ENCODE measurements at regions not wholly inside any gene's neighbourhood (a gene's known extent, or its start where the extent isn't known, plus 50 kb on each side); places are given as distances from the start of the nearest gene placed in this dataset.

- TF ChIP-seq, protein P1, sequence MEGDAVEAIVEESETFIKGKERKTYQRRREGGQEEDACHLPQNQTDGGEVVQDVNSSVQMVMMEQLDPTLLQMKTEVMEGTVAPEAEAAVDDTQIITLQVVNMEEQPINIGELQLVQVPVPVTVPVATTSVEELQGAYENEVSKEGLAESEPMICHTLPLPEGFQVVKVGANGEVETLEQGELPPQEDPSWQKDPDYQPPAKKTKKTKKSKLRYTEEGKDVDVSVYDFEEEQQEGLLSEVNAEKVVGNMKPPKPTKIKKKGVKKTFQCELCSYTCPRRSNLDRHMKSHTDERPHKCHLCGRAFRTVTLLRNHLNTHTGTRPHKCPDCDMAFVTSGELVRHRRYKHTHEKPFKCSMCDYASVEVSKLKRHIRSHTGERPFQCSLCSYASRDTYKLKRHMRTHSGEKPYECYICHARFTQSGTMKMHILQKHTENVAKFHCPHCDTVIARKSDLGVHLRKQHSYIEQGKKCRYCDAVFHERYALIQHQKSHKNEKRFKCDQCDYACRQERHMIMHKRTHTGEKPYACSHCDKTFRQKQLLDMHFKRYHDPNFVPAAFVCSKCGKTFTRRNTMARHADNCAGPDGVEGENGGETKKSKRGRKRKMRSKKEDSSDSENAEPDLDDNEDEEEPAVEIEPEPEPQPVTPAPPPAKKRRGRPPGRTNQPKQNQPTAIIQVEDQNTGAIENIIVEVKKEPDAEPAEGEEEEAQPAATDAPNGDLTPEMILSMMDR (IDR thresholded peaks at IDR 0.05): no peak
- TF ChIP-seq POLR2AphosphoS5 (IDR thresholded peaks at IDR 0.05) (no peak), POLR2A (IDR thresholded peaks at IDR 0.05; ENCODE audit: low read depth) (no peak), EP300 (IDR thresholded peaks at IDR 0.05) (no peak)
Observed at GRCh38 chr3:178295292-178295912, 240.8 kb upstream of the KCNMB2 start.
